HepG2 (cell line): ENCODE measurements at regions not wholly inside any gene's neighbourhood (a gene's known extent, or its start where the extent isn't known, plus 50 kb on each side); places are given as distances from the start of the nearest gene placed in this dataset.
A peak's percentile ranks its signal among the peaks of the same experiment; 100 is the strongest.

Experiments
- ATAC-seq: fragments of 200-7000 bp; cut with Tn5 transposase; 3 replicates; pipeline ENCODE4 v1.9.1; 2020; ENCODE audit warnings: mild to moderate bottlenecking, moderate library complexity
- BruUV-seq: library from RNA; stranded (reverse); fragments of 400-500 nt; replicated peaks from 2 replicates; lab custom pipeline; 2021; lab: Mats Ljungman, UMichigan
- CTCF ChIA-PET: fragments of 300-600 bp; formaldehyde crosslinking; extraction: SDS; loops from one replicate; lab custom pipeline; 2021; ENCODE audit warnings: low total read pairs, inconsistent platforms, low intra/inter-chr PET ratio; lab: Yijun Ruan, JAX
- POLR2A ChIA-PET: fragments of 350-600 bp; sonication (Branson Sonifier 250); formaldehyde crosslinking; loops from one replicate; lab custom pipeline; 2020; ENCODE audit warnings: antibody characterized with exemption, inconsistent platforms; lab: Yijun Ruan, JAX
- DNase-seq: peaks from one replicate; pipeline ENCODE4 v3.0.0-alpha.2; 2015; ENCODE audit warnings: low spot score
- FAIRE-seq: peaks from 3 replicates; lab custom pipeline; 2011; peaks lifted over from hg19 to GRCh38; lab: Jason Lieb, UNC
- H2AFZ ChIP-seq: one replicate; pipeline ENCODE4 v1.6.1; 2011; ENCODE audit warnings: low read length, inconsistent platforms
- H3K27ac ChIP-seq: fragments of 300-600 bp; 3 replicates; pipeline ENCODE4 v1.8.0; 2011; ENCODE audit warnings: mixed run types, mild to moderate bottlenecking, mixed read lengths, low read length, inconsistent platforms; ENCODE audit not compliant: insufficient read depth; ENCODE audit errors: extremely low read length
- H3K27me3 ChIP-seq, 2 experiments: fragments of 200-600 bp in 1 of 2; 2 replicates in 1 of 2; 3 replicates in 1 of 2; pipeline versions ENCODE4 v1.6.0 to v1.8.0; 2011; ENCODE audit warnings: low read length in 2 of 2, mild to moderate bottlenecking in 2 of 2, moderate library complexity in 2 of 2, inconsistent platforms in 1 of 2; ENCODE audit not compliant: insufficient read depth in 2 of 2, control insufficient read depth in 1 of 2
- H3K36me3 ChIP-seq, 2 experiments: fragments of 200-600 bp in 1 of 2; replicated peaks in 1 of 2; 2 replicates in 1 of 2; 3 replicates in 1 of 2; pipeline versions ENCODE4 v1.5.1 to v1.8.0; 2011; ENCODE audit warnings: low read length in 2 of 2, inconsistent platforms in 1 of 2; ENCODE audit not compliant: insufficient read depth in 2 of 2, control insufficient read depth in 1 of 2
- H3K4me1 ChIP-seq: 2 replicates; pipeline ENCODE4 v1.5.1; 2012; ENCODE audit warnings: low read length, inconsistent platforms; ENCODE audit not compliant: insufficient read depth
- H3K4me2 ChIP-seq: 2 replicates; pipeline ENCODE4 v1.6.0; 2011; ENCODE audit warnings: low read depth, low read length, inconsistent platforms
- H3K4me3 ChIP-seq, 3 experiments: fragments of 200-600 bp in 1 of 3; sonication (generic), shearing (Covaris generic) in 1 of 3; replicated peaks in 1 of 3; 2 replicates each; pipeline ENCODE4 v1.5.1; 2011 to 2016; ENCODE audit warnings: low read length in 3 of 3, inconsistent platforms in 2 of 3, low read depth in 2 of 3, mild to moderate bottlenecking in 2 of 3, control low read depth in 1 of 3, mixed read lengths in 1 of 3; ENCODE audit not compliant: insufficient read depth in 1 of 3
- H3K79me2 ChIP-seq: one replicate; pipeline ENCODE4 v1.6.1; 2011; ENCODE audit warnings: low read length, inconsistent platforms; ENCODE audit not compliant: insufficient read depth
- H3K9ac ChIP-seq: 2 replicates; pipeline ENCODE4 v1.6.0; 2011; ENCODE audit warnings: mild to moderate bottlenecking, low read depth, low read length, inconsistent platforms; ENCODE audit not compliant: insufficient read depth
- H3K9me3 ChIP-seq: 2 replicates; pipeline ENCODE4 v1.5.1; 2012; ENCODE audit warnings: mild to moderate bottlenecking, low read length
- H4K20me1 ChIP-seq: 2 replicates; pipeline ENCODE4 v1.6.0; 2011; ENCODE audit warnings: inconsistent platforms, mild to moderate bottlenecking, low read length, moderate library complexity; ENCODE audit not compliant: insufficient read depth
- ATF3 ChIP-seq: sonication (generic); formaldehyde crosslinking; IDR thresholded peaks from 2 replicates; pipeline ENCODE4 v1.4.0; 2020; ENCODE audit warnings: missing genetic modification reagents
- BCL3 ChIP-seq: sonication (generic); formaldehyde crosslinking; IDR thresholded peaks from 2 replicates; pipeline ENCODE4 v1.5.1; 2020; ENCODE audit warnings: mild to moderate bottlenecking, missing genetic modification reagents, moderate library complexity
- CTCF ChIP-seq: sonication (generic); formaldehyde crosslinking; IDR thresholded peaks from 2 replicates; pipeline ENCODE4 v1.5.0; 2020; ENCODE audit warnings: mild to moderate bottlenecking, missing genetic modification reagents, moderate library complexity
- FOXJ3 ChIP-seq: sonication (generic); formaldehyde crosslinking; IDR thresholded peaks from 2 replicates; pipeline ENCODE4 v1.4.0; 2020; ENCODE audit warnings: missing genetic modification reagents, mild to moderate bottlenecking, borderline replicate concordance
- MNT ChIP-seq: fragments of 450-650 bp; IDR thresholded peaks from 2 replicates; pipeline ENCODE4 v1.6.1; 2016
- MYPOP ChIP-seq: sonication (generic); formaldehyde crosslinking; IDR thresholded peaks from 2 replicates; pipeline ENCODE4 v1.8.1; 2023; ENCODE audit warnings: mild to moderate bottlenecking, moderate library complexity, missing genetic modification reagents
- RAD21 ChIP-seq: fragments of 450-650 bp; formaldehyde crosslinking; IDR thresholded peaks from 2 replicates; pipeline ENCODE4 v1.5.0; 2020; ENCODE audit warnings: mild to moderate bottlenecking
- SRY ChIP-seq: sonication (generic); formaldehyde crosslinking; IDR thresholded peaks from 2 replicates; pipeline ENCODE4 v1.8.0; 2022; ENCODE audit warnings: mild to moderate bottlenecking, missing genetic modification reagents
- STAG1 ChIP-seq: sonication (generic); formaldehyde crosslinking; IDR thresholded peaks from 2 replicates; pipeline ENCODE4 v1.4.0; 2020; ENCODE audit warnings: missing genetic modification reagents
- XRCC5 ChIP-seq: fragments of 200-400 bp; formaldehyde crosslinking; optimal IDR thresholded peaks from 2 replicates; pipeline ENCODE3; 2017; ENCODE audit warnings: mild to moderate bottlenecking, low read length
- ZBTB37 ChIP-seq: sonication (generic); formaldehyde crosslinking; IDR thresholded peaks from 2 replicates; pipeline ENCODE4 v1.4.0; 2020; ENCODE audit warnings: mild to moderate bottlenecking, missing genetic modification reagents
- ZFP82 ChIP-seq: sonication (generic); formaldehyde crosslinking; IDR thresholded peaks from 2 replicates; pipeline ENCODE4 v1.5.1; 2020; ENCODE audit warnings: mild to moderate bottlenecking, missing genetic modification reagents, borderline replicate concordance
- ZNF274 ChIP-seq: sonication (generic); formaldehyde crosslinking; IDR thresholded peaks from 2 replicates; pipeline ENCODE4 v1.5.1; 2020; ENCODE audit warnings: mild to moderate bottlenecking, missing genetic modification reagents
- ZNF547 ChIP-seq: sonication (generic); formaldehyde crosslinking; IDR thresholded peaks from 2 replicates; pipeline ENCODE4 v1.5.1; 2020; ENCODE audit warnings: mild to moderate bottlenecking, missing genetic modification reagents
- ZNF775 ChIP-seq: sonication (generic); formaldehyde crosslinking; IDR thresholded peaks from 2 replicates; pipeline ENCODE4 v1.4.0; 2020; ENCODE audit warnings: missing genetic modification reagents, mild to moderate bottlenecking, moderate library complexity, borderline replicate concordance
- ZNF891 ChIP-seq: sonication (generic); formaldehyde crosslinking; IDR thresholded peaks from 2 replicates; pipeline ENCODE4 v1.5.0; 2020; ENCODE audit warnings: mild to moderate bottlenecking, missing genetic modification reagents
- WGBS: methylation state at CpG from one replicate; pipeline ENCODE4 v1.1.6; 2017; ENCODE audit warnings: low lambda C conversion rate; 5-methylcytosine and 5-hydroxymethylcytosine counted together
- in situ Hi-C: cut with HindIII; loops from 2 replicates; pipeline ENCODE4 v1.10.0; 2017; ENCODE audit warnings: low pct_unique_long_range_greater_than_20kb; ENCODE audit not compliant: extremely low pct_ligation_motif_present
- intact Hi-C: fragments of 100-400 bp; cut with micrococcal nuclease; formaldehyde crosslinking; loops from one replicate; pipeline ENCODE4 v1.10.0; 2022; ENCODE audit not compliant: unreplicated experiment

GRCh38 chr16:9254863-9255262, 163.4 kb downstream of the HAPSTR1 start (continued):
- TF ChIP-seq ATF3 (CRISPR knock-in tag) (no peak), MYPOP (CRISPR knock-in tag) (no peak), SRY (no peak)

- FAIRE-seq = peak; percentile 85
- no TSS peak for BruUV-seq
- no peak overlapping the region for H3K4me3 ChIP-seq
- H3K36me3 ChIP-seq = no peaks in the 10 kb centered on the region
- H3K79me2 ChIP-seq = no peaks in the 10 kb centered on the region
- ChIA-PET CTCF (interaction anchor here (3.8 kb wide), 1 partner anchor 925 kb away, joined by 36 read pairs; the partner anchor contains the start of gene GRIN2A), POLR2A (no interaction called here)
- H3K4me2 ChIP-seq = no peak overlapping the region
- H3K9ac ChIP-seq = no peak overlapping the region
- no peak overlapping the region for H3K27ac ChIP-seq
- intact Hi-C loops (no loop called here), in situ Hi-C loops (loop anchor here (5.0 kb wide), 1 partner anchor 926 kb away; the partner anchor contains the start of gene GRIN2A)
- 4% methylated on average over 6 of the region's 6 CpGs for WGBS
- peaks cover 14% of the 10 kb centered on the region for H3K4me1 ChIP-seq
- peak; percentile 74 for ATAC-seq
- no peak overlapping the region for H2AFZ ChIP-seq
- H3K9me3 ChIP-seq = no peaks in the 10 kb centered on the region
- peak; percentile 66 for DNase-seq
- no peaks in the 10 kb centered on the region for H4K20me1 ChIP-seq
- no peaks in the 10 kb centered on the region for H3K27me3 ChIP-seq
- peak; percentile 54 for TF ChIP-seq MNT
- no peak for TF ChIP-seq ZNF775 (CRISPR knock-in tag)
- 0 out of 2 replicates have a peak, but pooled peaks have one; percentile 40 for TF ChIP-seq ZNF891 (CRISPR knock-in tag)
- TF ChIP-seq XRCC5 = peak; percentile 91
- TF ChIP-seq ZFP82 (CRISPR knock-in tag) = no peak
- TF ChIP-seq ZNF547 = 0 out of 2 replicates have a peak, but pooled peaks have one; percentile 35
- TF ChIP-seq CTCF (CRISPR knock-in tag) = peak; percentile 56
- 0 out of 2 replicates have a peak, but pooled peaks have one; percentile 57 for TF ChIP-seq BCL3 (CRISPR knock-in tag)
- TF ChIP-seq RAD21 (CRISPR knock-in tag) = peak; percentile 37; the same call in 1 of the 2 replicates
- TF ChIP-seq FOXJ3 (CRISPR knock-in tag) = no peak
- peak; percentile 62; the same call in 1 of the 2 replicates for TF ChIP-seq ZBTB37 (CRISPR knock-in tag)
- 0 out of 2 replicates have a peak, but pooled peaks have one; percentile 44 for TF ChIP-seq ZNF274 (CRISPR knock-in tag)
- peak; percentile 68 for TF ChIP-seq STAG1
These were observed 164.8 kb downstream of the HAPSTR1 start for GRCh38 chr16:9256196-9256595.
